ENCODE measurements at regions not wholly inside any gene's neighbourhood (a gene's known extent, or its start where the extent isn't known, plus 50 kb on each side); places are given as distances from the start of the nearest gene placed in this dataset.
"Not testable (repeated sequence)": the region's sequence is repeated elsewhere in the genome, so short reads cannot be mapped to it uniquely, and the experiment has no call there.

- no peak for DNase-seq
Measured at GRCh38 chr5:174500636-174501035, 223.7 kb upstream of the MSX2 start.

DNA sequence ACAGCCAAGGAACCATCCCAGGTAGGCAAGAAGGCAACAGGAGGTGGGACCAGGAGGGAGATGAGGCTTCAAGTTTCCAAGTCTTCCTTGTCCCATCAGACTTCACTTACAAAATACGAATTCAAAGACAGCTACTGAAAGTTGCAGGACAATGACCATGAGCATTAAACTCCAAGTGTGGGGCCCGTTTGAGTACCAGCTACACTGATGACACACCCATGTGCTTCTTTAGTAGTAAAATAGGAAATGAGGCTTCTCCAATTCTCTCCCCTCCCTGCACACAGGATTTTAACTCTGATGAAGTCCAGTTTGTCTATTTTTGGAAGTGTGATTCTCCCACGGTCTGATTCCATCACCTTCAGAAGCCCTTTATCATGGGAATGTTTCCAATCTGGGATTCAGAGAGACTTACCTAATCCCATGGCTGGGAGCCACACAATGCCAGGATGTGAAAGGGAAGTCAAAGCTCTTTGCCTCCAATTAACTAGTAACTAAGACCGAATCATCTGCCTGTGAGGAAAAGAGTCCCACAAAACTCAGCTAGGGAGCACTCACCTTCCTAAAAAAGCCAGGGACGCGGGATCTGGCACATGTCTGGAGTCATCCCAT, 222.8 kb upstream of the MSX2 start:
- no peak for DNase-seq

DNA sequence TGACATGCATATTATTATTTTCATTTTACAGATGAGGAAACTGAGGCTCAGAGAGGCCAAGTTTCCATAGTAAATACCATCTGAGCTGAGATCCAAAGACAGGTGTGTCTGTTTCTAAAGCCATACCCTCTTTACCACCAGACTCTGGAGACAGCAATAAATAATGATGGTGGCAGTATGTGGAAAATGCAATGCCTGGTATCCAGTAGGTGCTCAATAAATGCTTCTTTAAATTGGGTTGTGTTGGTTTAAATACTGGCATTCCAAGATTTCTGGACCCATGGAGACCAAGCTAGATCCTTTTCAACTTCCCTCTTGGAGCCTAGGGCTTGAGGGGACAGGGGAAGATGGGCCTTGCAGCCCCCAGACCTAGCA, 221.3 kb upstream of the MSX2 start:
- no peak for DNase-seq

- DNase-seq: no peak
Measured at GRCh38 chr5:174503461-174504265, 220.7 kb upstream of the MSX2 start.

DNA sequence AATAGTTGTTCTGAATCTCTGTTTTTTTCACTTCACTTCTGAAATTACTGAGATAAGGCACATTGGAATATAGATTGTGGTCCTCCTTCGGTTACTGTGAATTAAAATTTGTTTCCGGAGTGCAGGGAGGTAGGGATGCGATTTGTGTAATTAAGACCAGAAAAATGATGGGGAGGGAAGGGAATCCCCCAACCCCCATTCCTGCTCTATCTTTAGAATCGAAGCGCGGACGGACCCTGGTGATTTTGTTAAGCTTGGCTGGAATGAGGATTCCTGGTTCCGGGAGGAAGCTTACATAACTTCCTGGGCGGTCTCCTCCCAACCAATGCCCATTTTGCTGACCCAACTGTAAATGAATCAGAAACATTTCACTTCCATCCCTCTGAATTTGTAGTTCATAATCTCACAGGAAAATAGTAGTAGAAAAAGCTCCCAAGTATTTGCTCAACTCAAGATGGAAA, 220.1 kb upstream of the MSX2 start:
- DNase-seq: no peak

DNA sequence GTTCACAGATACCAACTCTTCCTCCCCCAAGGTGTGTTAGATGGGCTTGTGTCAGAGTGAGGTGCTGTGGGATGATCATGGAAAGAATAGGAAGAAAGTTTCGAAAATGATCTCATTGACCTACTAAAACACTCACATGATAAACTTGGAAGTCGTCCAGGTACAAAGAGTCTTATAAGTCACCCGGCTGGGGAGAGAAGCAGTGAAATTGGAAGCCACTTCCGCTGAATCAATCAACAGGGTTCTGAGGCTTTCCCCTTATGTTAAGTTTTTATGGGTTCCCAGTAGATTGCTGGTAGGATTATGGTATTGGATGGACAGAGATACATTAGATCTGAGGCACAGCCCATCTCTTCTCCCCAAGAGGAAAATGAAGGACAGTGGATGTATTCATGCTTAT, 218.8 kb upstream of the MSX2 start:
- DNase-seq: no peak

DNA sequence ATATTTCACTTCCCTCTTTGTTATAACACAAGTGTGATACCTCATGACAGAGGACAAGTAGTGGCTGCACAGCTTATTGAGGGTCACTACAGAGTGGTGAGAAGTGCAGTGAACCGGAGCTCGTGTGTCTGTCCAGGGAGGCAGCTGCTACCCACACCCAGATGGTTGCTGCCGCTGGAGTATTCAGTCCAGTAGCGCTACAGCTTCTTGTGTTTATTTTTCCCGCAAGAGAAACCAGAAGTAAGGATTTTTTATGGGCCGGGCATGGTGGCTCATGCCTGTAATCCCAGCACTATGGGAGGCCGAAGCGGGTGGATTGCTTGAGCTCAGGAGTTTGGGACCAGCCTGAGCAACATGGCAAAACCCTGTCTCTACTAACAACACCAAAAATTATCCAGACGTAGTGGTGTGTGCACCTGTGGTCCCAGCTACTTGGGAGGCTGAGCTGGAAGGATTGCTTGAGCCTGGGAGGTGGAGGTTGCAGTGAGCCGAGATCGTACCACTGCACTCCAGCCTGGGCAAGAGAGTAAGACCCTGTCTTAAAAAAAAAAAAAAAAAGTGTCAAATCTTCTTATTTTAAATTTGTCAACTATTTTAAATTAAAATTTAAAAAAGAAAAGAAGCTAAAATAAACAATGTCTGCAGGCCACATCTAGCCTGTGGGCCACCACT, 213.5 kb upstream of the MSX2 start:
- not testable (repeated sequence) for DNase-seq

- no peak for DNase-seq
Measured at GRCh38 chr5:174511714-174512253, 212.6 kb upstream of the MSX2 start.

DNA sequence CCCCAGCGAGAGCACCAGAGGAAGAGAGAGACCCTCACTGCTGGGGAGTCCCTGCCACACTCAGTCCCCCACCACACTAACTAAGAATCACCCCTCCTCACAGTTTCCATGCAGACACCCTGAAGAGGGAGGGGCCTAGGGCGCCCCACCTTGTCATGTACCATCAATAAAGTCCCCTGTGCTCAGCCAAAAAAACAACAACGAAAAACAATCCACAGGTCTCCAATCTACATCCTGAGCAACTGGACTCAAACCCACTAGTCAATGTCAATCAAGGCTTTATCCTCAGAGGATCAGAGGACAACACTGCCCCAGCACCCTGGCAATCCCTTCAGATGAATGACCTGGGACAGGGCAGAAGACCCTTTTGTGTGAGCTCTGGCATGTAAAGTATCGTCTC, 210.1 kb upstream of the MSX2 start:
- no peak for DNase-seq

DNA sequence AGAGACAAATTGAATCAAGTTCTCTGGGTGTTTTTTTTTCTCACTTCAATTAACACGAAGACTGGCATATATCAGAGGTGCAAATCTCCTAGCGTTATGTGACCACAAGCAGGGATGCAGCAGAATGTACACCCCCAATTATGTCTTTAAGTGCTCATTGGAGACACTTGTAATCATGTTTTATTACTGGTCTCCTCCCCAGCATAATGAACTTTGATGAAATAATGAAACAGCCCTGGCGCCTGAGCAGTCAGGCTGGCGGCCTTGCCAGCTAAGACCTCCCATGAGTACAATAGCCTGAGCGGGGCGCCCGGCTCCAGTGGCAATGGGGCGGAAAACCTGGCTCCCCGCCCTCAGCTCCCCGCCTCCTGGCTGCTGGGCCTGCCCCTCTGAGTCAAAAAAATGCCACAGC, 209.4 kb upstream of the MSX2 start:
- DNase-seq: peak; percentile 93

DNA sequence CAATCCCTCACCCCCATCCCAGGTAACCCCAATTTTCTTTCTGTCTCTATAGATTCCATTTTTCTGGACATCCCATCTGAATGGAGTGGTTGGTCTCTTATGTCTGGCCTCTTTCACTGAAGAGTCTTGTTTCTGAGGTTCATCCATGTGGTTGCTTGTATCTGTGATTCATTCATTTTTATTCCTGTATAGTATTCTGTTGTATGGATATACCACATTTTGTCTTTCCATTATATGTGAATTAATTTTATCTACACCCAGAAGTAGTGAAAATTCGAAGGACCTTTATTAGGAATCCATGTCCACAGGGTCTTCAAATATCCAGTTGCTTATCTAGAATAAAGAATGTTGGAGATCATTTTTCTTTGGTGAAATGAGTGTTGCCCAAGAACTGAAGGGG, 207.6 kb upstream of the MSX2 start:
- DNase-seq: no peak

GRCh38 chr5:174518512-174518911, 205.9 kb upstream of the MSX2 start:
- no peak for DNase-seq

DNA sequence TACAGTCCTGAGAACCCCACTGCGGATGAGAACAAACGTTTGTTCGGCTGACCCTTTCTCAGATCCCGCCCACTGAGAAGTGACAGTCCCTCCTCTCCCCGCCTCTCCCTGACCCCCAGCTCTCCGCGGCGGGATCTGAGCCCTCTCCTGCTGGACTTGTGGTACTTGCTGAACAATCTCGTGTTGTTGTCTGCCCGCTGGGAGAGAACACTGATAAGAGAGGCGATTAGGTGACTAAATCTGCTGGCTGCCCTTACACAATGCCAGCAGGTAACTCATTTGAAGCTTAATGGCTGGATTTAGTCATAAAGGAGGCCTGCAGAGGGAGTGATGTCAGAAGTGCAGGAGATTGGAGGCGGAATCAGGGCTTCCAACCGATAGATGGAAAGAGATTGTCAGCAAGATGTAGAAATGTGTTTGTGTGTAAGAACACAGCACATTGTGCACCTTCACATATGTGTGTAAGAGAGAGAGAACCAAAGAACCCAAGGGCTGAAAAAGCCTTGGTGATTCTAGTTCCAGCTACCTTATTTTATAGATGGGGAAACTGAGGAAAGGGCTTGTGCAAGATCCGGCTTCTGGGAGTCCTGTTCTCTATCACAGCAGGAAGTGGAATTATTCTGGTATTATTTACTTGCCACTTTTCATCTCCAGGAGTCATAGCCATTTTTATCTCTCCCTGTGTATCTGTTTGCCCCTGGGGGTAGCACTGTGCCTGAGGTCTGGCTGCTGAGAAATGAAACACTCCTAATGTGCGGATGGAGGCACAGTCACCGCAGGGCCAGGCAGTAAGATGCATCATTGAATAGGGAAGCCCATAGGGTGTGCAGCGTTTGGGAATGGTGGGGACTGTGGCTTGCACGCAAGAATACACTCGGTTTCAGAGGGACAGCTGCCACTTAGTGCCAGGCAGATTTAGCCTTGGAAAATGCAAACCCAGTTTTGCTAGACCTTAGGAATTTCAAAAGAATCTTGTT, 203.7 kb upstream of the MSX2 start:
- no peak for DNase-seq

- DNase-seq: no peak
Measured at GRCh38 chr5:174521449-174521848, 202.9 kb upstream of the MSX2 start.

GRCh38 chr5:174522480-174523260, 201.7 kb upstream of the MSX2 start:
- no peak for DNase-seq

GRCh38 chr5:174523311-174524071, 200.9 kb upstream of the MSX2 start:
- DNase-seq: no peak

DNA sequence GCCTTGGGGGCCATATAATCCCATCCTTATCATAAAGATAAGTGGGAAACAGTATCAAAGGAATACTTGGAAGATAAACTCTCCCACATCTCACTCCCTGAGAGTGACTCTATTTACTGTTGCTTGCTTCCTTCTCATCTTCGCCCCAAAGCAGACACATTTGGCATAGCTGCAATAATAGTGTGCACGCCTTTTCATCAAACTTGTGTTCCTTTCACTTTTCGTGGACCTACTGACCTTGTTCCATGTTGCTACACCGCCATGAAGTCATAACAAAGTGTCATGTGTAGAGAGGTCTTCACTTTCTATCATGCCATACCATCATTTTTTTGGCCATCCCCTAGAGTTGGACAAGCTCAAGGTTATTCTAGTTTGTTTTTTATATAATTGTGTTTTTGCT, 200.0 kb upstream of the MSX2 start:
- no peak for DNase-seq

DNA sequence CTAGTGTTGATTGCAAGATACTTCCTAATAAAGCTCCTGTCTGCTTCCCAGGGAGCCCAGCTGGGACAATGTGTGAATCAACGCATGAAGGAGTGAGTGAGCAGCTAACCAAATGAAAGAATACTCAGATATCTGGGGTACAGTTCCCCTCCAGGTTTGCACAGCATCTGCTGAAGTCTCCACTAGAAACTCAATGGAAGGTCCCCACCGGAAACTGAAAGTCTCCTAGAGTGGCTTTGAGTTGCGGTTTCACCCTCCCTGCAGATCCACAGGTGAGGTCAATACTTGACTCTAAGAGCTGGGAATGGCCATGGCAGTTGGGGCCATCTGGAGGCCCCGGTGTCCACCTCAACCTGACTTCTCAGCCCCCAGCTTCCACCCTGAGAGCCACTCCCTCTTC, 198.2 kb upstream of the MSX2 start:
- DNase-seq: no peak

- no peak for DNase-seq
Measured at GRCh38 chr5:174527916-174528540, 196.4 kb upstream of the MSX2 start.

DNA sequence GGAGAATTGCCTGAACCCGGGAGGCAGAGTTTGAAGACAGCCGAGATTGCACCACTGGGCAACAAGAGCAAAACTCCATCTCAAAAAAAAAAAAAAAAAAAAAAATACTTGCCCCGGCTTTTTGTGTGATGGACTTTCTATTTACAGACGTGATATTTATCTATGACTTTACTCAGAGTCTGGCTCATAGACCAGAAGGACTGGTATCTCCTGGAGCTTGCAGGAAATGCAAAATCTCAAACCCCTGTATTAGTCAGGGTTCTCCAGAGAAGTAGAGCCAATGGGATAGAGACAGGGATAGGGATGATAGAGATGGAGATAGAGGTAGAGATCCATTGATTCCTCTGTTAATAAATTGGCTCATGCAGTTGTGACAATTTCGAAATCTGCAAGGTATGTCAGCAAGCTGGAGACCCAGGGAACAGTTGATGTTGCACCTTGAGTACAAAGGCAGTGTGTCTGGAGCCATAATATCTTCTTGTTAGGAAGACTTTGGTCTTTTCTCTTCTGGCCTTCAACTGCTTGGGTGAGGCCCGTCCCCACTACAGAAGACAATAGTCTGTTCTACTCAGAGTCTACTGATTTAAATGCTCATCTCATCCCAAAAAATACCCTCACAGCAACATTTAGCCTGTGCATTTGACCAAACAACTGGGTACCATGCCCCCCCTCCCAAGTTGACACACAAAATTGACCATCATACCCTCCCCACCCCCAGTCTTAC, 195.4 kb upstream of the MSX2 start:
- no peak for DNase-seq

All from NCI-H187 treated with DMSO at 0.1 percent for 48 hours (cell line).